Endothelial cell (in vitro differentiated cells): ENCODE measurements at regions not wholly inside any gene's neighbourhood (a gene's known extent, or its start where the extent isn't known, plus 50 kb on each side); places are given as distances from the start of the nearest gene placed in this dataset.
"Not testable (repeated sequence)": the region's sequence is repeated elsewhere in the genome, so short reads cannot be mapped to it uniquely, and the experiment has no call there.

Experiments
- DNase-seq: peaks from one replicate; pipeline ENCODE4 v3.0.0; 2021; ENCODE audit warnings: low spot score
- H3K27ac Mint-ChIP-seq: one replicate; pipeline ENCODE4 v1.8.0; 2021; ENCODE audit warnings: mixed read lengths, inconsistent platforms; ENCODE audit not compliant: unreplicated experiment
- H3K27me3 Mint-ChIP-seq: one replicate; pipeline ENCODE4 v1.8.0; 2021; ENCODE audit warnings: mild to moderate bottlenecking, moderate library complexity, mixed read lengths, inconsistent platforms; ENCODE audit not compliant: unreplicated experiment
- H3K36me3 Mint-ChIP-seq: one replicate; pipeline ENCODE4 v1.8.0; 2021; ENCODE audit warnings: mild to moderate bottlenecking, low read depth, mixed read lengths, inconsistent platforms; ENCODE audit not compliant: unreplicated experiment
- H3K4me1 Mint-ChIP-seq: one replicate; pipeline ENCODE4 v1.8.0; 2021; ENCODE audit warnings: mild to moderate bottlenecking, mixed read lengths, inconsistent platforms; ENCODE audit not compliant: unreplicated experiment
- H3K4me3 Mint-ChIP-seq: one replicate; pipeline ENCODE4 v1.8.0; 2021; ENCODE audit warnings: mild to moderate bottlenecking, mixed read lengths, inconsistent platforms; ENCODE audit not compliant: unreplicated experiment
- H3K9me3 Mint-ChIP-seq: one replicate; pipeline ENCODE4 v1.8.0; 2021; ENCODE audit warnings: mixed read lengths, inconsistent platforms; ENCODE audit not compliant: unreplicated experiment
- CTCF ChIP-seq: fragments of 200-600 bp; sonication (generic); IDR thresholded peaks from one replicate; pipeline ENCODE4 v1.5.0; 2021; ENCODE audit warnings: antibody characterized with exemption; ENCODE audit not compliant: unreplicated experiment

- H3K9me3 Mint-ChIP-seq: no peaks in the 10 kb centered on the region
- no peak for DNase-seq
- TF ChIP-seq CTCF: no peak
- H3K4me1 Mint-ChIP-seq: no peaks in the 10 kb centered on the region
- H3K36me3 Mint-ChIP-seq: no peaks in the 10 kb centered on the region
- H3K27ac Mint-ChIP-seq: no peak overlapping the region
- peaks cover 2% of the 10 kb centered on the region for H3K27me3 Mint-ChIP-seq
- H3K4me3 Mint-ChIP-seq: no peak overlapping the region
These were observed 2104.9 kb downstream of the PCDH9 start for GRCh38 chr13:65125236-65125635.

GRCh38 chr13:65112531-65112941 lies 2117.6 kb downstream of the PCDH9 start:
- no peak overlapping the region for H3K4me3 Mint-ChIP-seq
- no peak for TF ChIP-seq CTCF
- no peaks in the 10 kb centered on the region for H3K36me3 Mint-ChIP-seq
- no peaks in the 10 kb centered on the region for H3K9me3 Mint-ChIP-seq
- peaks cover 2% of the 10 kb centered on the region for H3K27me3 Mint-ChIP-seq
- no peak for DNase-seq
- no peaks in the 10 kb centered on the region for H3K4me1 Mint-ChIP-seq
- no peak overlapping the region for H3K27ac Mint-ChIP-seq

GRCh38 chr13:65112123-65112522 lies 2118.0 kb downstream of the PCDH9 start:
- no peak for DNase-seq
- Mint-ChIP-seq H3K36me3 (no peaks in the 10 kb centered on the region), H3K4me1 (no peaks in the 10 kb centered on the region), H3K4me3 (no peak overlapping the region), H3K9me3 (no peaks in the 10 kb centered on the region), H3K27me3 (peaks cover 3% of the 10 kb centered on the region), H3K27ac (no peak overlapping the region)
- no peak for TF ChIP-seq CTCF

- H3K4me3 Mint-ChIP-seq: no peak overlapping the region
- TF ChIP-seq CTCF: no peak
- no peaks in the 10 kb centered on the region for H3K4me1 Mint-ChIP-seq
- peaks cover 3% of the 10 kb centered on the region for H3K27me3 Mint-ChIP-seq
- no peak for DNase-seq
- no peaks in the 10 kb centered on the region for H3K9me3 Mint-ChIP-seq
- no peaks in the 10 kb centered on the region for H3K36me3 Mint-ChIP-seq
- no peak overlapping the region for H3K27ac Mint-ChIP-seq
These were observed 2118.9 kb downstream of the PCDH9 start for GRCh38 chr13:65111223-65111622.

- H3K9me3 Mint-ChIP-seq, H3K36me3 Mint-ChIP-seq, H3K27ac Mint-ChIP-seq, H3K27me3 Mint-ChIP-seq, H3K4me3 Mint-ChIP-seq, DNase-seq, H3K4me1 Mint-ChIP-seq: not testable (repeated sequence)
These were observed 2125.7 kb downstream of the PCDH9 start for GRCh38 chr13:65104436-65104835.

- H3K27ac Mint-ChIP-seq: no peak overlapping the region
- peaks cover 3% of the 10 kb centered on the region for H3K27me3 Mint-ChIP-seq
- no peak for TF ChIP-seq CTCF
- peaks cover 4% of the 10 kb centered on the region for H3K4me1 Mint-ChIP-seq
- DNase-seq: no peak
- H3K4me3 Mint-ChIP-seq: no peak overlapping the region
- no peaks in the 10 kb centered on the region for H3K36me3 Mint-ChIP-seq
- H3K9me3 Mint-ChIP-seq: no peaks in the 10 kb centered on the region
These were observed 2126.8 kb downstream of the PCDH9 start for GRCh38 chr13:65103351-65103750.
